ENCODE measurements at regions not wholly inside any gene's neighbourhood (a gene's known extent, or its start where the extent isn't known, plus 50 kb on each side); places are given as distances from the start of the nearest gene placed in this dataset.

DNA sequence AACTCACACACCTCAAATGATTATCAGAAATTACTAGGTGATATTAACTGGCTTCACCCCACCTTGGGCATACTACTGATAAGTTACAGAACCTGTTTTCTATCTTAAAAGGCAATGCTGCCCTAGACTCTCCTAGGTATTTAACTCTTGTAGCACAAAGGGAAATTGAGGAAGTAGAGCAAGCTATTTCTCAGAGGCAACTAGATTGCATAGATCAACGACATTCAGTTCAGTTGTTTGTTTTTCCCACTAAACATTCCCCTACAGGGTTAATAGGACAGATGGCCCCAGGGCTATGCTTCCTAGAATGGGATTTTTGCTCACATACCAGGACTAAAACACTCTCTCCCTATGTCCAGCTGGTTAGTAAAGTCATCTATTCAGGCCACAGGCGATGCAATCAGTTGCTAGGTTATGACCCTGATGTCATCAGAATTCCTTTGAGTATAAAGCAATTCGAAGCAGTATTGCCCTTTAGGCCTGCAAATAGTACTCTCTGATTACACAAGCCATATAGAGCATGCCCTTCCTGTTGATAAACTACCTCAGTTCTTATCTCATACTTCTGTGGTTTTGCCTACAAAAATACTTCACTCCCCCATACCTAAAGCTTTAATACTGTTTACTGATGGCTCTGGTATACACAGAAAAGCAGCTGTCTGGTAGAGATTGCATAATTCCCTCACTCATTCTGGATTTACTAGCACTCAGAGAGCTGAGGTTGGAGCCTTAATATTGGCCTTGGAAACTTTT lies 67.4 kb upstream of the ASCC3 start (continued):
- TF ChIP-seq, protein P1, sequence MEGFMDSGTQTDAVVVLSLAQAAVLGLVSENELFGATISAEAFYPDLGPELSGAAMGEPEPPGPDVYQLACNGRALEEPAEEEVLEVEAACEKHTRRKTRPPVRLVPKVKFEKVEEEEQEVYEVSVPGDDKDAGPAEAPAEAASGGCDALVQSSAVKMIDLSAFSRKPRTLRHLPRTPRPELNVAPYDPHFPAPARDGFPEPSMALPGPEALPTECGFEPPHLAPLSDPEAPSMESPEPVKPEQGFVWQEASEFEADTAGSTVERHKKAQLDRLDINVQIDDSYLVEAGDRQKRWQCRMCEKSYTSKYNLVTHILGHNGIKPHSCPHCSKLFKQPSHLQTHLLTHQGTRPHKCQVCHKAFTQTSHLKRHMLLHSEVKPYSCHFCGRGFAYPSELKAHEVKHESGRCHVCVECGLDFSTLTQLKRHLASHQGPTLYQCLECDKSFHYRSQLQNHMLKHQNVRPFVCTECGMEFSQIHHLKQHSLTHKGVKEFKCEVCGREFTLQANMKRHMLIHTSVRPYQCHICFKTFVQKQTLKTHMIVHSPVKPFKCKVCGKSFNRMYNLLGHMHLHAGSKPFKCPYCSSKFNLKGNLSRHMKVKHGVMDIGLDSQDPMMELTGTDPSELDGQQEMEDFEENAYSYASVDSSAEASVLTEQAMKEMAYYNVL (CRISPR knock-in tag; IDR thresholded peaks at IDR 0.05; ENCODE audit: borderline replicate concordance) = no peak
- TF ChIP-seq RAD21 (CRISPR knock-in tag; IDR thresholded peaks at IDR 0.05) (no peak), TBX2 (CRISPR knock-in tag; IDR thresholded peaks at IDR 0.05; ENCODE audit: borderline replicate concordance) (peak; percentile 36; the same call in 1 of the 2 replicates)
- TF ChIP-seq, protein P2, sequence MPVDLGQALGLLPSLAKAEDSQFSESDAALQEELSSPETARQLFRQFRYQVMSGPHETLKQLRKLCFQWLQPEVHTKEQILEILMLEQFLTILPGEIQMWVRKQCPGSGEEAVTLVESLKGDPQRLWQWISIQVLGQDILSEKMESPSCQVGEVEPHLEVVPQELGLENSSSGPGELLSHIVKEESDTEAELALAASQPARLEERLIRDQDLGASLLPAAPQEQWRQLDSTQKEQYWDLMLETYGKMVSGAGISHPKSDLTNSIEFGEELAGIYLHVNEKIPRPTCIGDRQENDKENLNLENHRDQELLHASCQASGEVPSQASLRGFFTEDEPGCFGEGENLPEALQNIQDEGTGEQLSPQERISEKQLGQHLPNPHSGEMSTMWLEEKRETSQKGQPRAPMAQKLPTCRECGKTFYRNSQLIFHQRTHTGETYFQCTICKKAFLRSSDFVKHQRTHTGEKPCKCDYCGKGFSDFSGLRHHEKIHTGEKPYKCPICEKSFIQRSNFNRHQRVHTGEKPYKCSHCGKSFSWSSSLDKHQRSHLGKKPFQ (CRISPR knock-in tag; IDR thresholded peaks at IDR 0.05; ENCODE audit: insufficient replicate concordance) = no peak

DNA sequence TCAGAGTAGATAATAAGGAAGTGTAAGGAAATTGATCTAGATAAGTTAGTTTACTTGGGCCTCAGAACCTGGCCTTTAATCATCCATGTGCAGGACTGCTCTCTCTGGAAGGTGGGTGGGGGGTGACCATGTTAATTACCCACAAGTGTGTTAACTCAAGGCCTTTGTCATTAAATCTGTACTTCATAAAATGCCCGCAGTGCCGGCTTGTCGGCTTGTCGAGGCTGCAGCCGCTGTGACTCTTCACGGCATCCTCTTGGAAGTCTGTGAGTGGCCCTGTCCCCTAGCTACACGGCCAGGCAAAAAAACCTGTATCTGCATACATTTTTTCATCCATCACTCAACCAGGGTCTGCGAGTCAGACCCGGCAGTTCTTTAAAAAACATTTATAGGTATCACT lies 70.9 kb upstream of the ASCC3 start:
- intact Hi-C loops (cut with micrococcal nuclease; ENCODE audit: unreplicated experiment) (no loop called here), in situ Hi-C loops (cut with HindIII; ENCODE audit: extremely low pct_ligation_motif_present, low pct_unique_long_range_greater_than_20kb) (no loop called here)
- Histone ChIP-seq H3K4me1 (ENCODE audit: insufficient read depth, low read length) (peaks cover 12% of the 10 kb centered on the region), H3K36me3 (replicated peaks in 1 of 2; ENCODE audit: control insufficient read depth in 1 of 2, insufficient read depth in 2 of 2, low read length in 2 of 2) (no peaks in the 10 kb centered on the region), H3K4me2 (ENCODE audit: low read depth, low read length) (no peak overlapping the region), H3K9ac (ENCODE audit: insufficient read depth, low read depth, low read length) (no peak overlapping the region), H3K4me3 (replicated peaks in 1 of 3; ENCODE audit: insufficient read depth in 1 of 3, low read depth in 2 of 3, low read length in 3 of 3) (no peak overlapping the region), H3K9me3 (ENCODE audit: low read length) (no peaks in the 10 kb centered on the region), H4K20me1 (ENCODE audit: insufficient read depth, low read length) (no peaks in the 10 kb centered on the region), H3K27me3 (ENCODE audit: control insufficient read depth in 1 of 2, insufficient read depth in 2 of 2, low read length in 2 of 2) (no peaks in the 10 kb centered on the region), H2AFZ (ENCODE audit: low read length) (no peak overlapping the region), H3K27ac (ENCODE audit: extremely low read length, insufficient read depth, low read length) (no peak overlapping the region), H3K79me2 (ENCODE audit: insufficient read depth, low read length) (no peaks in the 10 kb centered on the region)
- TF ChIP-seq, protein P3, sequence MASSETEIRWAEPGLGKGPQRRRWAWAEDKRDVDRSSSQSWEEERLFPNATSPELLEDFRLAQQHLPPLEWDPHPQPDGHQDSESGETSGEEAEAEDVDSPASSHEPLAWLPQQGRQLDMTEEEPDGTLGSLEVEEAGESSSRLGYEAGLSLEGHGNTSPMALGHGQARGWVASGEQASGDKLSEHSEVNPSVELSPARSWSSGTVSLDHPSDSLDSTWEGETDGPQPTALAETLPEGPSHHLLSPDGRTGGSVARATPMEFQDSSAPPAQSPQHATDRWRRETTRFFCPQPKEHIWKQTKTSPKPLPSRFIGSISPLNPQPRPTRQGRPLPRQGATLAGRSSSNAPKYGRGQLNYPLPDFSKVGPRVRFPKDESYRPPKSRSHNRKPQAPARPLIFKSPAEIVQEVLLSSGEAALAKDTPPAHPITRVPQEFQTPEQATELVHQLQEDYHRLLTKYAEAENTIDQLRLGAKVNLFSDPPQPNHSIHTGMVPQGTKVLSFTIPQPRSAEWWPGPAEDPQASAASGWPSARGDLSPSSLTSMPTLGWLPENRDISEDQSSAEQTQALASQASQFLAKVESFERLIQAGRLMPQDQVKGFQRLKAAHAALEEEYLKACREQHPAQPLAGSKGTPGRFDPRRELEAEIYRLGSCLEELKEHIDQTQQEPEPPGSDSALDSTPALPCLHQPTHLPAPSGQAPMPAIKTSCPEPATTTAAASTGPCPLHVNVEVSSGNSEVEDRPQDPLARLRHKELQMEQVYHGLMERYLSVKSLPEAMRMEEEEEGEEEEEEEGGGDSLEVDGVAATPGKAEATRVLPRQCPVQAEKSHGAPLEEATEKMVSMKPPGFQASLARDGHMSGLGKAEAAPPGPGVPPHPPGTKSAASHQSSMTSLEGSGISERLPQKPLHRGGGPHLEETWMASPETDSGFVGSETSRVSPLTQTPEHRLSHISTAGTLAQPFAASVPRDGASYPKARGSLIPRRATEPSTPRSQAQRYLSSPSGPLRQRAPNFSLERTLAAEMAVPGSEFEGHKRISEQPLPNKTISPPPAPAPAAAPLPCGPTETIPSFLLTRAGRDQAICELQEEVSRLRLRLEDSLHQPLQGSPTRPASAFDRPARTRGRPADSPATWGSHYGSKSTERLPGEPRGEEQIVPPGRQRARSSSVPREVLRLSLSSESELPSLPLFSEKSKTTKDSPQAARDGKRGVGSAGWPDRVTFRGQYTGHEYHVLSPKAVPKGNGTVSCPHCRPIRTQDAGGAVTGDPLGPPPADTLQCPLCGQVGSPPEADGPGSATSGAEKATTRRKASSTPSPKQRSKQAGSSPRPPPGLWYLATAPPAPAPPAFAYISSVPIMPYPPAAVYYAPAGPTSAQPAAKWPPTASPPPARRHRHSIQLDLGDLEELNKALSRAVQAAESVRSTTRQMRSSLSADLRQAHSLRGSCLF (CRISPR knock-in tag; IDR thresholded peaks at IDR 0.05; ENCODE audit: borderline replicate concordance) = no peak
- no peak for TF ChIP-seq ZNF207 (IDR thresholded peaks at IDR 0.05; ENCODE audit: borderline replicate concordance)
- TF ChIP-seq ZNF562 (CRISPR knock-in tag; IDR thresholded peaks at IDR 0.05; ENCODE audit: borderline replicate concordance) = no peak
- DNase-seq (ENCODE audit: low spot score) (no peak), FAIRE-seq (no peak), ATAC-seq (no peak)
- WGBS (ENCODE audit: low lambda C conversion rate) = 48% methylated on average over 9 of the region's 9 CpGs
- ChIA-PET POLR2A (no interaction called here), CTCF (ENCODE audit: low intra/inter-chr PET ratio, low total read pairs) (no interaction called here)
- BruUV-seq (replicated peaks) = no TSS peak
